ENCODE measurements at regions not wholly inside any gene's neighbourhood (a gene's known extent, or its start where the extent isn't known, plus 50 kb on each side); places are given as distances from the start of the nearest gene placed in this dataset.
A peak's percentile ranks its signal among the peaks of the same experiment; 100 is the strongest.
"Not testable (repeated sequence)": the region's sequence is repeated elsewhere in the genome, so short reads cannot be mapped to it uniquely, and the experiment has no call there.

DNA sequence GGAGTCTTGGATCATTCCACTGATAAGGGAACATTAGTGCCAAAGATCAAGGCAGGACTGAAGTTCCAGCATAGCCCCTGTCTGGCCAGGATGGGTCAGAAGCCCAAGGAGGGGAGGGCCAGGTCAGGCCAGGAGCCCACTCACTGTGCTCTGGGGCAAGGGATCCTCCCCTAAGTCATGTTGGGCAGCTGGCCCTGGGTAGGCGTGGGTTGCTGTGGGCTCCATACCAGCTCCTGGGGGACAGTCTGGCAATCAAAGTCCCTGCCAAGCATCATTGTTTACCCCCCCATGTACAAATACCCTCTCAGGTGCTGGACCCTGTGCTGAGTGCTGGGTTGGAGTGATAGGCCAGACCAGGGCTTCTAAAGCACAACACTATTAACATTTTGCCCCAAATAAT, 130.5 kb downstream of the IRX5 start:
- no peak for DNase-seq (ENCODE audit: low spot score)

DNA sequence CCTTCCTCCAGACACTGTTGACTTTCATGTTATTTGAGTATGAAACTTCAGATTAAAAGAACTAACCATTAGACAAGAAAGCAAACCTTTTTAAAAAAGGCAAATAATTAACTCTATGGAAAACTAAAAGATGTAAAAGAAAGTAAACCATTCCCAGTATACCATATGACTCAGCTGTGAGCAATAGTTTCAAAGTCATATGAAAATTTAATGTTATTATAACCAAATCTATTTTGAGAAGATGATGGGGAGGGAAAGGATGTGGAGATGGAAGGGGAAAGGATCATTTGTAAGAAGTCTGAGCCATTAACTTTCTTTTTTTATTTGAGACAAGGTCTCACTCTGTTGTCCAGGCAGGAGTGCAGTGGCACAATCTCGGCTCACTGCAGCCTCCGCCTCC, 131.8 kb downstream of the IRX5 start:
- DNase-seq (ENCODE audit: low spot score) = no peak

DNA sequence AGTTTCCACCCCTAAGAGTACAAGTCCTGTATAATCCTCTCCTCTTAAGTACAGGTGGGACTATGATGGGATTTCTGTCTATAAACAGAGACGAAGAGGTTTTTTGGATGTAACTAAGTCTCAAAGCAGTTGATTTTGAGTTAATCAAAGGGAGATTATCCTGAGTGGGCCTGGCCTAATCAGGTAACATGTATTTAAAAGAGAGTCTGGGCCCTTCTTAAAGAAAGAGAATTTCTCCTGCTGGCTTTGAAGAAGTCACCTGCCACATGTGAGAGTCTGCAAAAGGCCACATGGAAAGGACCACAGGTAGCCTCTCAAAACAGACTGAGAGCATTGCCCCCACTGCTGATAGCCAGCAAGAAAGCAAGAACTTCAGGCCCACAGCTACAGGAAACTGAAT, 142.3 kb downstream of the IRX5 start:
- no peak for DNase-seq (ENCODE audit: low spot score)

DNA sequence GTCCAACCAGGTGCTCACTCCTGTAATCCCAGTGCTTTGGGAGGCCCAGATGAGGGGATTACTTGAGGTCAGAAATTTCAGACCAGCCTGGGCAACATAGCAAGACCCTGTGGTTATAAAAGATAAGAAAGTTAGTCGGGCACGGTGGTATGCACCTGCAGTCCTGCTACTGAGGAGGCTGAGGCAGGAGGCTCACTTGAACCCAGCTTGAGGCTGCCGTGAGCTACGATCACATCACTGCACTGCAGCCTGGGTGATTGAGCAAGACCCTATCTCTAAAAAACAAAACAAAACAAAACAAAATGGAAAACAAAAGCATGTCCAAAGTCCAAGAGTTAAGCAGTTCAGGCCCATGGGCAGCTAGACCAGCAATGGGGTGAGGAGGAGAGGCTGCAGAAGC, 143.2 kb downstream of the IRX5 start:
- DNase-seq (ENCODE audit: low spot score) = no peak

DNA sequence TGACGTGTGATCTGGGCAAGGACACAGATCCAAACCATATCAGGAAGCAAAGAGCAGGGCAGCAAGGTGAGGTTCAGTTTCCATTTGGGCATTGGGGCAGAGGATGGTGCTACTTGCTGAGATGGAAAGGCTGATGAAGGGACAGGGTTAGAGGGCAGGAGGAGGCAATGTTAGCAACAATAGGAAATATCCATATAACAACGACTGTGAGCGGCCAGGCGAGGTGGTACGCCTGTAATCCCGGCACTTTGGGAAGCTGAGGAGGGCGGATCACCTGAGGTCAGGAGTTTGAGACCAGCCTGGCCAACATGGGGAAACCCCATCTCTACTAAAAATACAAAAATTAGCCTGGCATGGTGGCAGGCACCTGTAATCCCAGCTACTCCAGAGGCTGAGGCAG, 144.5 kb downstream of the IRX5 start:
- not testable (repeated sequence) for DNase-seq (ENCODE audit: low spot score)

DNA sequence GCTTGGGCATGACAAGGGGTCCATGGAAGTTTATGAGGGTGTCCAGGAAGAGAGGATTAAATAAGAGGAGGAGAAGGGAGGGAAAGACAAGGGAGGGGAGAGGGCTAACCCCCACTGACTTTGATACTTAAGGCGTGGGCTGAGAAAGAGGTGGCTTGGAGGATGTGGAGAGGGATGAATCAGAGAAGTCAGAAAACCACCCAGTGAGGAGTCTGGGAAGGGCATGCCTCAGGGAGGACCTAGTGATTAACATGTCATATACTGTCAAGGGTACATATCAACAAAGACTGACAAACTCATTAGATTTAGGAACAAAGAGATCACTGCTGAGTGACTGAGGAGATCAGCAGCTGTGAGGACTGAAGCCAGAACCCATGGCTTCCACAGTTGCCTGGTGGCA, 145.4 kb downstream of the IRX5 start:
- DNase-seq (ENCODE audit: low spot score) = no peak

DNA sequence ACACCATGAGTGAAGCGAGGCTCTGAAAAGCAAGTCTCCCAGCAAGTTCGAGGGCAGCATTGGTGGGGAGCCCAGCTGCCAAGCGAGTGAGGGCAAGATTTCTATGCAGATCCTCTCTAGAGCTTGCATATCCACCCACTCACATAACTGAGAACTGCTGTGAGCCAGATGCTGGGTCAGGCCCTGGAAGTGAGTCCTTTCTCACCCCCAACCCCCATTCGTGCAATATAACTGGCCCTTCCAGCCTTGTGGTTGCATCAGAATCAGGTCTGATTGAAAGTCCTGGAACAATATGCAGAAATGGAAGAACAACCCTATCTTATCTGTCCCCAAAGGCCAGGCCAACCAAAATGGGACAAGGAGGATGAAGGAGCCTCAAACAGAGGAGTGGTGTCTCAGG, 146.6 kb downstream of the IRX5 start:
- DNase-seq (ENCODE audit: low spot score) = no peak

DNA sequence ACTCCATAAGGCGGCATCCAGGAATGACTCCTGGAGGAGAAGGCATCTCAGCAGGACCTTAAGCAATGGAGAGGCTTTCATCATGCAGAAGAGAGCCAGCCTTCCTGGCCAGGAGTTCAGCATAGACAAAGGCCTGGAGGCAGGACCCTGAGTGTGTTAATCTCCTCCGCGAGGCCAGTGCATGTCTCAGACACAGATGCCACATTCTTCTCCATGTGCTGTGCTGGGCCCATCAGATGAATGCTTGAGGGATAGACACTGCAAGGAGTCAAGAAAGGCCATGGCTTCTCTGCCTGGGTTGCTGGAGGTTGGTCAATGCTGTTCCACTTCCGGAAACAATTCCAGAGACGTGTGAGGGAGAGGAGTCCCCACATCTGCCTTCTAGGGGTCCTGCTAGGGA, 147.5 kb downstream of the IRX5 start:
- DNase-seq (ENCODE audit: low spot score) = no peak

DNA sequence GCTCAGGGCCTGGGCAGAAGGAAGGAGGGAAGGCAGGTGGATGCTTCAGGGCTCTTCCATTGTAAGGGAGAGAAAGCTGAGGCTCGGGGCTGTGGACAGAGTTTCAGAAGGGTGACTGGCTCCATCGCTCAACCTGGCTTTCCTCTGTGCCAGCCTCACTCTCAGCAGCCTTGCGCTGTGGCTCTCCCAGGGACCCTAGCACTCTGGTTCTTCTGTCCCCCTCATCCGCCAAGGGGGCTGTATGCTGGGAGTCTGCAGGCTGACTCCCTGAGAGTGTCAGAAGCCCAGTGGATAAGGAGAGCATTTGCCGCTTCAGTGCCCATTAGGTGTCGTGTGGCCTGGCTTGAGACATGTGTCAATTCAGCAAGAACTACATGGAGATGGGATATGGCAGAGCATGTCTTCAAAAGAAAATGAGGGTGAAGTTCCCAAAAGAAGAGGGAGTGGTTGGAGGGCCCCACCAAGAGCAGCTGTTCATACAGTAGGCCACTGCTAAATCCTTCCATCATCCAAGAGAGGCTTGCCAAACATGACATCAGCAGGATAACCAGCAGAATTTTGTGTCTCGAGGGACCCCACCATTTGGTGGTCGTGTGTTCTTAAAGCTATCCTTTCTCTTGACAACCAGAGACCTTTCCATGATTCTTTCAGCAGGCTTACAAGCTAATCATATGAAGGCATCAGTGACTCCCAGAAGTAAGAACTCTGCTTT, 148.2 kb downstream of the IRX5 start:
- DNase-seq (ENCODE audit: low spot score) = no peak

DNA sequence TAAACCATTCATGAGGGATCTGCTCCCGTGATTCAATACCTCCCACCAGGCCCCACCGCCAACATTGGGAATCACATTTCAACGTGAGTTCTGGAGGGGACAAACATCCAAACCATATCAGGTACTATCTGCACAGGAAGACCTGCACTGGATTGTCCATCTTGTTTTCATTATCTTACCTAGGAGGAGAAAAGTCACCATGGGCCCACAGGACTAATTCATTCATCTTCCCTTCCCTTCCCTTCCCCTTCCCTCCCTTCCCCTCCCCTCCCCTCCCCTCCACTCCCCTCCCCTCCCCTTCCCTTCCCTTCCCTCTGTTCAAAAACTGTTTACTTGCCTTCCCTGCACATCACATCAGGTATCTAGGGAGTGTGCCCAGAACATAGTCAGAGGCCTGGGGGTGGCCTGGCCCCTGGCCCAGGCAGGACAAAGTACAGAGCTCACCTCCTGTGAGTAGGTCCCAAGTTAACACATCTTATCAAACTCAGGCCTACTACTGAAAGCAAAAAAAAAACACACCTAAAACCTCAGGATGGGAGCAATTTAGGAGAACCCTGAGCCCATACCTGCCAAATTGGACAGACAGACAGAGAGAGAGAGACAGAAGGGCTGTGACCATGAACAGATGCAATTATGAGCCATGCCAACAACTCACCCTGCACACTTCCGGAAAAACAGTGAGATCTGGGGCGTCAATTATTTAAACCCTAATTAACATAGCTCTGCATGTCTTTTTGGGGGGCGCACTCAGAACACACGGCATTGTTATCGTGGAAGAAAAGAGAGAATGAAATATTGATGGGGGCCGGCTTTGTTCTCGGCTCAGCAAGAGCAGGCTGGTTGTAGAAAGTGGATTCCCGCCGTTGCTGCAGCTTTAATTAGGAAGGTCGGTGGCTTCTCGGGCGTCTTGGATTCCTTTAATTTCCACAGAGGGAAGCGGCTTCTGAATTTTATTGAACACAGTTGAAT, 151.2 kb downstream of the IRX5 start:
- DNase-seq (ENCODE audit: low spot score) = peak; percentile 15

DNA sequence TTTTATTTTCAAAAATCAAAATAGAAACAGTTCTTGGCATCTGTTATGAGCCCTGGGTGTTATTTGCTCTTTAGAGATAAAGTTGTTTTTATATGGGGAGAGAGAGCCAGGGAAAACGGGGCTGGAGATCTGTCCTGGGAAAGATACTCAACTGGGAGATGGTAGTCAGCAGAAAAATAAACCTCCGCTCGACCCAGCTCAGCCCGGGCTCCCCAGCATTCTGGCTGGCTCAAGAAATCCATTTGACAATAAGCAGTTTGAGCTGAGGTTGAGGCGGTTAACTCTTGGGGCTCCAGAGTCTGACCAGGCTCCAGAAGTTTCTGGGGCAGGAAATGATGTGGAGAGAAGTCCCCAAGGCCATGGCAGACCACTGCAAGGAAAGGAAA, 151.9 kb downstream of the IRX5 start:
- no peak for DNase-seq (ENCODE audit: low spot score)

DNA sequence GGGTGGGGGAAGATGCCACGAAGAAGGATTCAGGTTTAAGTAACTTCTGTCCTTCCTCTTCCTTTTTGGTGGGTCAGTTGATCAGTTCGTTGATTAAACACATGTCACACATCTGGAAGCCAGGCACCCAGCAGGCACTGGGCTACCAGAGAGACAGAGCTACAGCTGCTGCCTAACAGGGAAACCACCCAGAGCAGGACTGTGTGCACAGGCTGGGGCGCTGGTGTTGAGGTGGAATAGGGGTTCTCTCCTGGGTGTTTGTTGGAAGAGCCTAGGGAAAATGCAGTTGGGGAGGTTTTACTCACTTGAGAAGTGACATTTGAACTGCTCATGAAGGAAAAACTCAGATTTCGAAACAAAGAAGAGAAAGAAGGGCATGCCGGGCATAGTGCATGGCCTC, 152.4 kb downstream of the IRX5 start:
- no peak for DNase-seq (ENCODE audit: low spot score)

DNA sequence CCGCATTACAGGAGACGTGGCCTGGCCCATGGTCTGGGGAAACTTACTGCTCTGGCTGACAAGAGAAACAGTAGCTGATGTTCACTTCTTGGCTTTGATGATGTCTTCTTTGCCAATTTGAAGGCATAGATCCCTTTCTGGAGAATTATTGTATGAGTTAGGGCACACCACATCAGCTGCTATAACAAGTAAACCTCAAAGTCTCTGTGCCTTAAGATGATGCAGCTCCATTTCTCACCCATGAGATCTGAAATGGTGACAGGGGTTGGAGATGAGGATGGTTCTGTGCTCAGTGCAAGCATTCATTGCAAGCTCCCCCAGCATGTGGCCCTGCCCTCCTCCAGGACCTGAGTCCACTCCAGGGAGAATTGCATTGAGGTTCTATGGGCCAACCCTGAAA, 157.4 kb downstream of the IRX5 start:
- no peak for DNase-seq (ENCODE audit: low spot score)

DNA sequence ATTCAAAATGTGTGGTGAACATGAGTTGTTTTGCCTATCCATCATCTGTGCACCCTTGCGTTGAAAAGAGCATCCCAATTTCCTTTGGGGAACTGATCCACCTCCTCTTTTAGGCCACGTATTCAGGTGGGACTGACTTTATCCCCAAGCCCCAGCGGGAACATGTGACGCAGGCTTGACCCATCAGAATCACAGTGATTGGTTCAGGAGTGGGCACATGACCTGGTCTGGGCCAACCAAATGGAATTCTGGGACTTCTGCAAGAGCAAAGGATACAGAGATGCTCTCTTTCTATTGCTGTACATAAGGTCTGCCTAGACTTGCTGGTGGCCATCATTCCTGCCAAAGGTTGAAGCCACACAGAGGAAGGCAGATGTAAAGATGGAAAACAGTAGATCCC, 158.9 kb downstream of the IRX5 start:
- no peak for DNase-seq (ENCODE audit: low spot score)

DNA sequence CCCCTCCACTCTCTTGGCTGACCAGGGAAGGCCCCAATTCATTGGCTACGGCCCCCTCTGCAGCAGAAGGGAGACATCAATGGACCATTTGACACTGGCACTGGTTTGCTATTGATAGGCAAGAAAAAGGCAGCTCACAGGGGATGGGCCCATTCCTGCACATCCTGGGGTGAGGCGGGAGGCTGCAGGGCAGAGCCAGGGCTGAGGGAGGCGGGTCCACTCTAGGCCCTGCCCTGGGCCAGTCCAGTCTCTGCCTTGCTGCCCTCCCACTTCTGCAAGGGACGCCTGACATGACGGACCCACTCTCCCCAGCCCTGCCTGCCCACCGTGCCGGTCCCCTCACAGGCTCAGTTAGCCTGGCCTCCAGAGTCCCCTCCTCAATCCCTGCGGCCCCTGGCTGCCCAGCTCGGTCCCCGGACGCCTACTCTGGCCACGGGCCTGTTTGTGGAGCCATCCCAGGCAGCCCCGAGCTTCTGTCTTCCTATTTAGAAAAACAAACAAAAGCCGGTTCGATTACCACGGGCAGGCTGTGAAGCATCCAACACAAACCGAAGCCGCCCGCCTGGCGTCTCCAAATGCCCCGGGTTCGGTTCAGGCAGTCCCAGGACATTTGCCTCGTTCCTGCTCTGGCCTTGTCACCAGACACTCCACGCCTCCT, 160.7 kb downstream of the IRX5 start:
- DNase-seq (ENCODE audit: low spot score) = no peak

DNA sequence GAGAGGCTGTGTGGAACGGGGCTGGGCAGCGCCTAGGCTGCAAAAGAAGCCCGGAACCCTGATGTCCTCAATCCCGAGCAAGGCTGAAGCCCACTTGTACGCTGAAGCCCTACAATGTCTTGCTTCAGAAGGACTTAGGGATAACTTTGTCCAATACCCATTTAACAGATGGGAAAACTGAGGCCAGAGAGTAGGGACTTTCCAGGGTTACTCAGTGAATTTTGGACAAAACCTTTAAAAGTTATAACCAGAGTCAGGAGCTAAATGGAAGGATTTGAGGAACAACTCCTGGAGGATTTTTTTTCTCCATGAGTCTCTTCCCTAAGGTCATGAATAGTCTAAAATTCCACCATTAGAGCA, 161.2 kb downstream of the IRX5 start:
- no peak for DNase-seq (ENCODE audit: low spot score)

DNA sequence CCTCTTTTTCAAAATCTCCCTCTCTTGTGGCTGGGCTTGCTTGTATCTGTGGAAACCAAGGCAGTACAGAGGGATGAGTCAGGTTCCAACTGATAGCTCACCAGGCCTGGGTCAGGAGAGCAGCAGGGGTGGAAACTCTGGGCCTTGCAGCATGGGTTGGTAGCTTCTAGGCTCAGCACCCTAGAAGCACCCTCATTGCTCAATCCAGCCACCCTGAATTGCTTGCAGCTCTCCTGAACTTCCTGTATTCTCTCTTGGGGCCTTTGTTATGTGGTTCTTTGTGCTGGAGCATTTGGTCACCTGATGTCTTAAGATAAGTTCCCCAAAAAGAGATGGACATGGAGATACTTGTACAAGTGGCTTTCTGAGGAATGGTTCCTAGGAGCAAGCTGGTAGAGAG, 169.4 kb downstream of the IRX5 start:
- DNase-seq (ENCODE audit: low spot score) = no peak

DNA sequence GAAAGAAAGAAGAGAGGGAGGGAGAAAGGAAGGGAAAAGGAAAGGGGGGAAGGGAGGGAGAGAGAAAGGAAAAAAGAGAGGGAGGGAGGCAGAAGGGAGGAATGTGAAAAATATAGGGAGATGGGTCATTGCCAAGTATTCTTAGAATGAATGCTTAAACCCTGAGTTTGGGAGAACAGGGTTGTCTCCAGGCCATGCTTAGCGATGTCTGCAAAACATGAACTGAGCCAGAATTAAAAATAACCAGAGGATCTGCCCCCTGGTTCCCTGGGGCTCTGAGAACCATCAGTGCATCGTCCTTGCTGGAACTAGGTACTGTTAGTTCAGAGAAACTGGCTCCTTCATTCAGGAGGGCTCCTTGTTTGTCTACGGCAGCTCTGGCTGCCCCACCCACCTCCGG, 170.4 kb downstream of the IRX5 start:
- DNase-seq (ENCODE audit: low spot score) = no peak

DNA sequence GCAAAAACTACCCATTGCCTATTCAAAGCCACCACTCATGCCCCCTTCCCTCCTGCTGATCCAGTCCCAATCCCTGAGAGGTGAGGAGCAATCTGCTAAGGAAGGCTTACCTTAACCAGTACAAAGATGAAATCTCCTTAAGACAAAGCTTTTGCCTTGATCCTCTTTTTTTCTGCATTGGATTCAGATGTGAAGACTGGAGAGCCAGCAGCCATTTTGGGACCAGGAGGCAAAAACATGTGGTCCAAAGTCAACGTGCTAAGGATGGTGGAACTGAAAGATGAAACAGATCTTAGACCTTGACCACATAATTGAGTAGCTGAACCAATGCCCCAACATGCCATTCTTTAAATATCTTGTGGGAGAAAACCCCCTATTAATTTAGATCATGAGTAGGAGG, 171.4 kb downstream of the IRX5 start:
- no peak for DNase-seq (ENCODE audit: low spot score)

DNA sequence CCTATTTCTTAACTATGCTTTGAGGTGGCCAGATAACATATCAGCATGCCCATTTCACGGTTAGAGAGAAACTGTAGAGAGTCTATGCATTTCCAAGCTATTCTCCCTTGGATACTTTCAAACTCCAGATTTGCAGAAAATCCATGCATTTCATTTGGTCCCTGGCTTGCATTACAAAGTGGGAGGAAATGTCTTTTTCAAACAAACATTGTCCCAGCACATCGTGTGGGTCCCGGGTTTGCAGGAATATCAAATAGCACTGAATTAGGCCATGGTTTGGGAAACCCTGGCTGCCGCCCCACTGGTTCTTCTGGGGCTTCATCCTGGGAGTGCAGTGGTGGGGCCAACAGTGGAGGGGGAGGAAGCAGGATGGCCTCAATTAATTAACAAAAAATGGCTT, 171.9 kb downstream of the IRX5 start:
- no peak for DNase-seq (ENCODE audit: low spot score)

DNA sequence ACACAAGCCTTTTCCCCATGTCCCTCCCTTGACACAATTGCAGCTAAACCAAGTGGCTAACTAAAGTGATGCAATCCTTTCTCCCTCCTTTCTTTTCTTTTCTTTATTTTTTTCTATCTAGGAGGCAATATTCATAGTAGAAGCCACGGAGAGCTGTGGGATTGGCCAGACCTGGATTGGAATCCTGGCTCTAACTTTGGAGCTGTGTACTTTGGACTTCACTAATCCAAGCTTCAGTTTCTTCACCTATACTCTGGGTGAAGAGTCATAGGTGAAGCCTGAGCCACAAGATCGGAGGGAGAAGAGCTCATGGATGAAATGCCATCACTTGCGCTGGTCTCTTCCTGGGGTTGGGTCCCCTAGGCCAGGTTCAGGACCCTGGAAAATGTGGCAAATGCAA, 177.2 kb downstream of the IRX5 start:
- DNase-seq (ENCODE audit: low spot score) = no peak

DNA sequence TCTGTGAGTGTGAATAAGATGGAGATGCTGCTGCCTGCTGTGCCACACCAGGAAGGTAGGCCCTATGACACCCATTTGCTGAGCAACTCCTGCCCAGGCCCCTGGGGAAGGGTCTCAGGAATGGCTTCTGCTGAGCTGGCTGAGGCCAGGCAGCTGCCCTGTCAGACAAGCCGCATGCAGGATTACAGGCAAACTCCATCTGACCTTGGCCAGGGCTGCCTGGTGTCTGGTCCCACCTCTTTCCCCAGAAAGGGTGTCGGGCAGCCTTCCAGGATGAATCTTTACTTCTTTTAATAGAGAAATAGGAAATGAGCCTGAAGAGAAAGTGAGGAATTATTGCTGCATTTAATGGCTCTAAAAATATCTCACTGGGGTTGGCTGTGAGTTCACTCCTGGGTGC, 182.5 kb downstream of the IRX5 start:
- DNase-seq (ENCODE audit: low spot score) = no peak

DNA sequence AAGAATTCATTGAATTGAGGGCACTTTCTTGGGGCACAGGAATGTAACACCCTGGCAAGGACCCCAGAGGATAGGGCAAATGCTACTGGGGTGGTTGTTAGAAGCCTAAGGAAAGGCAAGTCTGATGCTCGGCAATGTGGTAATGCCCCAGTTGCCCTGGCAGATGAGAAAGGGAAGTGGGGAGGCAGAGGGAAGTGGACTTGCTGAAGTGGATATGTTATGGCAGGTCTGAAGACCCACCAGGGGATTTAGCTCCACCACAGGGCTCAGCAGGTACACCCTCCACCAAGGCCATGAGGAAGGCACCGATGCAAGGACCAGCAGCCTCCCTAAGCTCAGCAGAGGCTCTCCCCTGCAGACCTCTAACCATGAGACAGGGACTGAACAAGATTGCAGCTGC, 184.8 kb downstream of the IRX5 start:
- DNase-seq (ENCODE audit: low spot score) = no peak

Data from mucosa of gallbladder (tissue), 1 donor.